ENCODE measurements at regions not wholly inside any gene's neighbourhood (a gene's known extent, or its start where the extent isn't known, plus 50 kb on each side); places are given as distances from the start of the nearest gene placed in this dataset.

GRCh38 chr21:27286760-27287159 lies 319.9 kb upstream of the ADAMTS5 start:
- Histone ChIP-seq H3F3A (replicated peaks; ENCODE audit: low read depth) (no peaks in the 10 kb centered on the region), H2AFZ (no peak overlapping the region), H3K27ac (ENCODE audit: low read depth) (no peak overlapping the region), H3K36me3 (ENCODE audit: insufficient read depth) (no peaks in the 10 kb centered on the region; the same call in 1 of the 2 replicates), H3K4me2 (no peak overlapping the region), H3K9me2 (ENCODE audit: insufficient read depth) (no peaks in the 10 kb centered on the region), H3K4me3 (no peak overlapping the region), H3K27me3 (ENCODE audit: insufficient read depth) (no peaks in the 10 kb centered on the region), H3K4me1 (ENCODE audit: insufficient read depth) (no peaks in the 10 kb centered on the region), H3K79me2 (replicated peaks; ENCODE audit: insufficient read depth) (no peaks in the 10 kb centered on the region), H4K20me1 (replicated peaks; ENCODE audit: insufficient read depth) (no peaks in the 10 kb centered on the region)
- TF ChIP-seq EZH2 (IDR thresholded peaks at IDR 0.05; ENCODE audit: low read depth, unreplicated experiment) (no peak), CREB1 (CRISPR knock-in tag; IDR thresholded peaks at IDR 0.05; ENCODE audit: low read depth) (no peak)
- ATAC-seq (no peak), DNase-seq (ENCODE audit: low spot score) (no peak)
- peaks cover 9% of the 10 kb centered on the region for H3K9me3 Mint-ChIP-seq
- H3K27me3 Mint-ChIP-seq (ENCODE audit: insufficient read depth, low read depth, poor library complexity) = no peaks in the 10 kb centered on the region
- H3K4me1 Mint-ChIP-seq = no peaks in the 10 kb centered on the region
- H3K36me3 Mint-ChIP-seq (ENCODE audit: low read depth) = peaks cover 5% of the 10 kb centered on the region; the same call in 2 of the 3 replicates
- H3K27ac Mint-ChIP-seq = no peak overlapping the region
- no peak overlapping the region for H3K4me3 Mint-ChIP-seq

GRCh38 chr21:27277110-27277509 lies 310.2 kb upstream of the ADAMTS5 start:
- no peak overlapping the region for H3K4me2 ChIP-seq
- H3K9me2 ChIP-seq (ENCODE audit: insufficient read depth) = peaks cover 1% of the 10 kb centered on the region; the same call in 1 of the 2 replicates
- no peaks in the 10 kb centered on the region for H3K27me3 ChIP-seq (ENCODE audit: insufficient read depth)
- DNase-seq (ENCODE audit: low spot score) (no peak), ATAC-seq (no peak)
- no peaks in the 10 kb centered on the region for H3K36me3 Mint-ChIP-seq (ENCODE audit: low read depth)
- no peaks in the 10 kb centered on the region for H3K79me2 ChIP-seq (replicated peaks; ENCODE audit: insufficient read depth)
- H3K27ac ChIP-seq (ENCODE audit: low read depth) = no peak overlapping the region
- no peak overlapping the region for H3K4me3 ChIP-seq
- no peak for TF ChIP-seq EZH2phosphoT487 (IDR thresholded peaks at IDR 0.05; ENCODE audit: unreplicated experiment)
- TF ChIP-seq POLR2AphosphoS5 (IDR thresholded peaks at IDR 0.05; ENCODE audit: low read depth) = no peak
- TF ChIP-seq CREB1 (CRISPR knock-in tag; IDR thresholded peaks at IDR 0.05; ENCODE audit: low read depth) = no peak
- no peak for TF ChIP-seq JUNB (IDR thresholded peaks at IDR 0.05; ENCODE audit: unreplicated experiment)
- TF ChIP-seq EZH2 (IDR thresholded peaks at IDR 0.05; ENCODE audit: low read depth, unreplicated experiment) = no peak
- no peak for TF ChIP-seq REST (IDR thresholded peaks at IDR 0.05; ENCODE audit: unreplicated experiment)
- no peak for TF ChIP-seq NANOG (IDR thresholded peaks at IDR 0.05; ENCODE audit: borderline replicate concordance)
- TF ChIP-seq STAT1 (IDR thresholded peaks at IDR 0.05; ENCODE audit: unreplicated experiment) = no peak
- H3K27ac Mint-ChIP-seq = 0 out of 2 replicates have a peak overlapping the region, but pooled peaks have one; percentile 8
- H3K36me3 ChIP-seq (ENCODE audit: insufficient read depth) = no peaks in the 10 kb centered on the region
- no peaks in the 10 kb centered on the region for H4K20me1 ChIP-seq (replicated peaks; ENCODE audit: insufficient read depth)
- H2AFZ ChIP-seq = peak overlapping the region; percentile 4; the same call in 1 of the 2 replicates
- H3K27me3 Mint-ChIP-seq (ENCODE audit: insufficient read depth, low read depth, poor library complexity) = peaks cover 2% of the 10 kb centered on the region
- no peak overlapping the region for H3K4me3 Mint-ChIP-seq
- H3F3A ChIP-seq (replicated peaks; ENCODE audit: low read depth) = no peaks in the 10 kb centered on the region
- peaks cover 30% of the 10 kb centered on the region for H3K4me1 Mint-ChIP-seq
- no peaks in the 10 kb centered on the region; the same call in 2 of the 3 replicates for H3K9me3 Mint-ChIP-seq
- H3K4me1 ChIP-seq (ENCODE audit: insufficient read depth) = peaks cover 27% of the 10 kb centered on the region

All from GM23338 (cell line).